H1 (cell line): ENCODE measurements at regions not wholly inside any gene's neighbourhood (a gene's known extent, or its start where the extent isn't known, plus 50 kb on each side); places are given as distances from the start of the nearest gene placed in this dataset.

Experiments
- CBX5 ChIP-seq: fragments of 300-800, 300-1000 bp; sonication (generic); IDR thresholded peaks from 2 replicates; pipeline ENCODE4 v1.7.1; 2016; ENCODE audit warnings: antibody characterized with exemption, low read length, low read depth
- CREB1 ChIP-seq: IDR thresholded peaks from 2 replicates; pipeline ENCODE4 v1.6.1; 2012; ENCODE audit warnings: inconsistent platforms
- EP300 ChIP-seq, 2 experiments: IDR thresholded peaks; 1 replicate in 1 of 2; 2 replicates in 1 of 2; pipeline ENCODE4 v1.6.1; 2011 to 2012; ENCODE audit warnings: low read depth in 2 of 2, low read length in 2 of 2, mild to moderate bottlenecking in 2 of 2, borderline replicate concordance in 1 of 2, inconsistent platforms in 1 of 2, moderate library complexity in 1 of 2
- FOSL1 ChIP-seq: IDR thresholded peaks from 2 replicates; pipeline ENCODE4 v1.6.1; 2011; ENCODE audit warnings: mild to moderate bottlenecking, low read depth, low read length, moderate library complexity; ENCODE audit not compliant: insufficient read depth
- GABPA ChIP-seq: IDR thresholded peaks from 2 replicates; pipeline ENCODE4 v1.6.1; 2011; ENCODE audit warnings: mild to moderate bottlenecking, low read length, moderate library complexity, borderline replicate concordance; ENCODE audit not compliant: insufficient read depth
- KDM5A ChIP-seq: fragments of 200-600 bp; IDR thresholded peaks from 2 replicates; pipeline ENCODE4 v1.7.1; 2012; ENCODE audit warnings: mild to moderate bottlenecking, low read length, inconsistent platforms, mixed read lengths
- SP1 ChIP-seq: IDR thresholded peaks from 2 replicates; pipeline ENCODE4 v1.6.1; 2011; ENCODE audit warnings: low read depth, low read length
- SP2 ChIP-seq: IDR thresholded peaks from 2 replicates; pipeline ENCODE4 v1.6.1; 2012; ENCODE audit warnings: mild to moderate bottlenecking, low read length, inconsistent platforms
- TF ChIP-seq, protein P1 (sequence below), 3 experiments: IDR thresholded peaks; 1 replicate in 2 of 3; 2 replicates in 1 of 3; pipeline versions ENCODE4 v1.5.1 to v1.6.1; 2011; ENCODE audit warnings: low read length in 3 of 3, mild to moderate bottlenecking in 3 of 3, inconsistent platforms in 2 of 3, low read depth in 1 of 3, moderate library complexity in 1 of 3; ENCODE audit not compliant: insufficient read depth in 1 of 3; ENCODE audit errors: control extremely low read depth in 1 of 3

- TF ChIP-seq CREB1 (no peak), SP1 (no peak), GABPA (no peak), FOSL1 (no peak), EP300 (IDR thresholded peaks at IDR 0.05; ENCODE audit: borderline replicate concordance in 1 of 2, low read depth in 2 of 2, low read length in 2 of 2) (no peak), CBX5 (no peak), SP2 (no peak), KDM5A (no peak)
- TF ChIP-seq, protein P1, sequence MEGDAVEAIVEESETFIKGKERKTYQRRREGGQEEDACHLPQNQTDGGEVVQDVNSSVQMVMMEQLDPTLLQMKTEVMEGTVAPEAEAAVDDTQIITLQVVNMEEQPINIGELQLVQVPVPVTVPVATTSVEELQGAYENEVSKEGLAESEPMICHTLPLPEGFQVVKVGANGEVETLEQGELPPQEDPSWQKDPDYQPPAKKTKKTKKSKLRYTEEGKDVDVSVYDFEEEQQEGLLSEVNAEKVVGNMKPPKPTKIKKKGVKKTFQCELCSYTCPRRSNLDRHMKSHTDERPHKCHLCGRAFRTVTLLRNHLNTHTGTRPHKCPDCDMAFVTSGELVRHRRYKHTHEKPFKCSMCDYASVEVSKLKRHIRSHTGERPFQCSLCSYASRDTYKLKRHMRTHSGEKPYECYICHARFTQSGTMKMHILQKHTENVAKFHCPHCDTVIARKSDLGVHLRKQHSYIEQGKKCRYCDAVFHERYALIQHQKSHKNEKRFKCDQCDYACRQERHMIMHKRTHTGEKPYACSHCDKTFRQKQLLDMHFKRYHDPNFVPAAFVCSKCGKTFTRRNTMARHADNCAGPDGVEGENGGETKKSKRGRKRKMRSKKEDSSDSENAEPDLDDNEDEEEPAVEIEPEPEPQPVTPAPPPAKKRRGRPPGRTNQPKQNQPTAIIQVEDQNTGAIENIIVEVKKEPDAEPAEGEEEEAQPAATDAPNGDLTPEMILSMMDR (IDR thresholded peaks at IDR 0.05; ENCODE audit: control extremely low read depth in 1 of 3, insufficient read depth in 1 of 3, low read depth in 1 of 3, low read length in 3 of 3): no peak
These were observed 327.3 kb upstream of the GBE1 start for GRCh38 chr3:82088749-82089148.
